Prostate gland (tissue), 2 donors: ENCODE measurements at regions not wholly inside any gene's neighbourhood (a gene's known extent, or its start where the extent isn't known, plus 50 kb on each side); places are given as distances from the start of the nearest gene placed in this dataset.

Experiments used
- DNase-seq: peaks from one replicate; pipeline ENCODE4 v3.0.0-alpha.2; 2019; ENCODE audit warnings: low spot score
- H3K27ac ChIP-seq, 2 donors: fragments of 200-600 bp; sonication (generic); 2 replicates each; pipeline ENCODE4 v1.5.1; 2017 to 2019
- H3K27me3 ChIP-seq: fragments of 200-600 bp; sonication (generic); replicated peaks from 2 replicates; pipeline ENCODE4 v1.5.1; 2019; ENCODE audit not compliant: insufficient read depth
- H3K36me3 ChIP-seq, 2 donors: fragments of 200-600 bp; sonication (generic); 1 replicate in 1 of 2; 2 replicates in 1 of 2; pipeline versions ENCODE4 v1.5.1 to v1.8.1; 2017 to 2019
- H3K4me1 ChIP-seq: fragments of 200-600 bp; sonication (generic); replicated peaks from 2 replicates; pipeline ENCODE4 v1.5.1; 2019
- H3K4me3 ChIP-seq, 2 donors: fragments of 200-600 bp; sonication (generic); 2 replicates each; pipeline ENCODE4 v1.5.1; 2017 to 2019
- H3K9me3 ChIP-seq: fragments of 200-600 bp; sonication (generic); 2 replicates; pipeline ENCODE4 v1.5.1; 2017
- CTCF ChIP-seq, 4 experiments: fragments of 200-600 bp in 2 of 4; fragments of 450-650 bp in 2 of 4; sonication (generic) in 2 of 4; IDR thresholded peaks; 1 replicate in 3 of 4; 2 replicates in 1 of 4; pipeline ENCODE4 v1.5.1; 2016 to 2019; ENCODE audit warnings: antibody characterized with exemption in 4 of 4, mild to moderate bottlenecking in 2 of 4, moderate library complexity in 2 of 4
- POLR2A ChIP-seq: fragments of 450-650 bp; IDR thresholded peaks from one replicate; pipeline ENCODE4 v1.6.1; 2016; ENCODE audit warnings: antibody characterized with exemption, mild to moderate bottlenecking
- POLR2AphosphoS5 ChIP-seq: sonication (generic); formaldehyde crosslinking; IDR thresholded peaks from one replicate; pipeline ENCODE4 v1.6.1; 2017; ENCODE audit warnings: antibody characterized with exemption
- WGBS: methylation state at CpG from one replicate; pipeline ENCODE4 v1.1.5; 2018; 5-methylcytosine and 5-hydroxymethylcytosine counted together
- intact Hi-C: fragments of 100-400 bp; cut with DNase I; formaldehyde crosslinking; loops from one replicate; pipeline ENCODE4 v1.14.2; 2022

GRCh38 chr12:131555197-131555846 lies 155.6 kb upstream of the SFSWAP start:
- intact Hi-C loops = no loop called here
- no peak overlapping the region for H3K27ac ChIP-seq
- peaks cover 3% of the 10 kb centered on the region for H3K27me3 ChIP-seq
- DNase-seq = no peak
- 75% methylated on average over 17 of the region's 18 CpGs for WGBS
- H3K36me3 ChIP-seq = no peaks in the 10 kb centered on the region
- no peak overlapping the region for H3K4me3 ChIP-seq
- TF ChIP-seq POLR2A = no peak
- no peak for TF ChIP-seq POLR2AphosphoS5
- no peak for TF ChIP-seq CTCF (IDR thresholded peaks at IDR 0.05)
- no peaks in the 10 kb centered on the region for H3K9me3 ChIP-seq
- no peaks in the 10 kb centered on the region for H3K4me1 ChIP-seq

GRCh38 chr12:131555866-131556265 lies 155.0 kb upstream of the SFSWAP start:
- DNase-seq = no peak
- Histone ChIP-seq H3K27me3 (peaks cover 3% of the 10 kb centered on the region), H3K27ac (no peak overlapping the region), H3K4me3 (no peak overlapping the region), H3K4me1 (no peaks in the 10 kb centered on the region), H3K9me3 (no peaks in the 10 kb centered on the region), H3K36me3 (no peaks in the 10 kb centered on the region)
- no peak for TF ChIP-seq POLR2A
- no peak for TF ChIP-seq CTCF (IDR thresholded peaks at IDR 0.05)
- no peak for TF ChIP-seq POLR2AphosphoS5
- intact Hi-C loops = no loop called here
- WGBS = 91% methylated on average over 10 of the region's 13 CpGs

GRCh38 chr12:131557078-131557709 lies 153.7 kb upstream of the SFSWAP start:
- intact Hi-C loops = no loop called here
- WGBS = 82% methylated on average over 18 of the region's 18 CpGs
- TF ChIP-seq CTCF (IDR thresholded peaks at IDR 0.05) (no peak), POLR2A (no peak), POLR2AphosphoS5 (no peak)
- Histone ChIP-seq H3K36me3 (no peaks in the 10 kb centered on the region), H3K9me3 (no peaks in the 10 kb centered on the region), H3K4me1 (no peaks in the 10 kb centered on the region), H3K4me3 (no peak overlapping the region), H3K27me3 (peaks cover 3% of the 10 kb centered on the region), H3K27ac (no peak overlapping the region)
- DNase-seq = no peak

GRCh38 chr12:131559517-131560516 lies 151.1 kb upstream of the SFSWAP start:
- 87% methylated on average over 15 of the region's 17 CpGs for WGBS

More at GRCh38 chr12:131559517-131560516, 151.1 kb upstream of the SFSWAP start:
- no peak overlapping the region for H3K27ac ChIP-seq
- H3K27me3 ChIP-seq = peaks cover 3% of the 10 kb centered on the region
- no peak for DNase-seq
- intact Hi-C loops = no loop called here
- no peak for TF ChIP-seq POLR2AphosphoS5
- TF ChIP-seq CTCF (IDR thresholded peaks at IDR 0.05) = no peak
- no peak for TF ChIP-seq POLR2A
- H3K4me3 ChIP-seq = no peak overlapping the region
- H3K4me1 ChIP-seq = no peaks in the 10 kb centered on the region
- H3K36me3 ChIP-seq = no peaks in the 10 kb centered on the region
- H3K9me3 ChIP-seq = no peaks in the 10 kb centered on the region
